ENCODE measurements at regions not wholly inside any gene's neighbourhood (a gene's known extent, or its start where the extent isn't known, plus 50 kb on each side); places are given as distances from the start of the nearest gene placed in this dataset.

DNA sequence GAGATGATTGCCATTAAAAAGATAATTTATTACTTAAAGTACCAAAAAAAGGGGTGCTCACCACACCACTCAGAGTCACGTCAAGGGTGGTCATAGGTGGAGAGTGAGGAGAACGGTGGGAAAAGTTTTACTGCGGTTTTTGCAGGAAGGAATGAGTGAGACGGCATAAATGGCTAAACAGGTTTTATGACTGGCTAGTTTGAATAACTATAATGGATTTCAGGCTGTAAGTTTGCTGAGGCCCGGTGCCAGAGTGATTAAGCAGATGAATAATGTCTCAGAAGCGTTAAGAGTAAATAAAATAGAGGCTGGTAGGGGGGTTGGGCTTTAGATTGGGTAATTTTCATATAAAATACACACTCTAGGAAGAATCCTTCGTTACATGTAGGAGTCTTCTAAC is 1337.8 kb downstream of the AMY1C start:
- BruUV-seq (replicated peaks), result no TSS peak
- in situ Hi-C loops (cut with HindIII; ENCODE audit: extremely low pct_ligation_motif_present, low pct_unique_long_range_greater_than_20kb) (no loop called here), intact Hi-C loops (cut with micrococcal nuclease; ENCODE audit: unreplicated experiment) (no loop called here)
- Histone ChIP-seq H2AFZ (ENCODE audit: low read length) (no peak overlapping the region), H3K9ac (ENCODE audit: insufficient read depth, low read depth, low read length) (no peak overlapping the region), H3K27me3 (ENCODE audit: control insufficient read depth in 1 of 2, insufficient read depth in 2 of 2, low read length in 2 of 2) (no peaks in the 10 kb centered on the region), H3K36me3 (replicated peaks in 1 of 2; ENCODE audit: control insufficient read depth in 1 of 2, insufficient read depth in 2 of 2, low read length in 2 of 2) (no peaks in the 10 kb centered on the region), H3K4me3 (replicated peaks in 1 of 3; ENCODE audit: insufficient read depth in 1 of 3, low read depth in 2 of 3, low read length in 3 of 3) (no peak overlapping the region), H4K20me1 (ENCODE audit: insufficient read depth, low read length) (no peaks in the 10 kb centered on the region), H3K9me3 (ENCODE audit: low read length) (no peaks in the 10 kb centered on the region), H3K27ac (ENCODE audit: extremely low read length, insufficient read depth, low read length) (no peak overlapping the region), H3K4me1 (ENCODE audit: insufficient read depth, low read length) (no peaks in the 10 kb centered on the region), H3K79me2 (ENCODE audit: insufficient read depth, low read length) (no peaks in the 10 kb centered on the region), H3K4me2 (ENCODE audit: low read depth, low read length) (no peak overlapping the region)
- CTCF ChIA-PET (ENCODE audit: low intra/inter-chr PET ratio, low total read pairs), result no interaction called here
- 4% methylated on average over 7 of the region's 7 CpGs for WGBS (ENCODE audit: low lambda C conversion rate)
- DNase-seq (ENCODE audit: low spot score), result no peak
- no peak for TF ChIP-seq ZNF546 (CRISPR knock-in tag; conservative IDR thresholded peaks at IDR 0.05)
- no peak for TF ChIP-seq CCAR2 (optimal IDR thresholded peaks at IDR 0.05; ENCODE audit: low read depth, low read length)
- no peak for TF ChIP-seq ZNF260 (CRISPR knock-in tag; IDR thresholded peaks at IDR 0.05; ENCODE audit: borderline replicate concordance, low read depth)
- TF ChIP-seq, protein P1, sequence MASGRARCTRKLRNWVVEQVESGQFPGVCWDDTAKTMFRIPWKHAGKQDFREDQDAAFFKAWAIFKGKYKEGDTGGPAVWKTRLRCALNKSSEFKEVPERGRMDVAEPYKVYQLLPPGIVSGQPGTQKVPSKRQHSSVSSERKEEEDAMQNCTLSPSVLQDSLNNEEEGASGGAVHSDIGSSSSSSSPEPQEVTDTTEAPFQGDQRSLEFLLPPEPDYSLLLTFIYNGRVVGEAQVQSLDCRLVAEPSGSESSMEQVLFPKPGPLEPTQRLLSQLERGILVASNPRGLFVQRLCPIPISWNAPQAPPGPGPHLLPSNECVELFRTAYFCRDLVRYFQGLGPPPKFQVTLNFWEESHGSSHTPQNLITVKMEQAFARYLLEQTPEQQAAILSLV (CRISPR knock-in tag; IDR thresholded peaks at IDR 0.05; ENCODE audit: borderline replicate concordance), result no peak
- no peak for TF ChIP-seq SMC3 (IDR thresholded peaks at IDR 0.05; ENCODE audit: low read length)
- no peak for TF ChIP-seq ESRRA (CRISPR knock-in tag; IDR thresholded peaks at IDR 0.05; ENCODE audit: low read depth)
- TF ChIP-seq HMGA1 (CRISPR knock-in tag; conservative IDR thresholded peaks at IDR 0.05), result no peak
- TF ChIP-seq MED1 (CRISPR knock-in tag; IDR thresholded peaks at IDR 0.05), result no peak
- TF ChIP-seq, protein P2, sequence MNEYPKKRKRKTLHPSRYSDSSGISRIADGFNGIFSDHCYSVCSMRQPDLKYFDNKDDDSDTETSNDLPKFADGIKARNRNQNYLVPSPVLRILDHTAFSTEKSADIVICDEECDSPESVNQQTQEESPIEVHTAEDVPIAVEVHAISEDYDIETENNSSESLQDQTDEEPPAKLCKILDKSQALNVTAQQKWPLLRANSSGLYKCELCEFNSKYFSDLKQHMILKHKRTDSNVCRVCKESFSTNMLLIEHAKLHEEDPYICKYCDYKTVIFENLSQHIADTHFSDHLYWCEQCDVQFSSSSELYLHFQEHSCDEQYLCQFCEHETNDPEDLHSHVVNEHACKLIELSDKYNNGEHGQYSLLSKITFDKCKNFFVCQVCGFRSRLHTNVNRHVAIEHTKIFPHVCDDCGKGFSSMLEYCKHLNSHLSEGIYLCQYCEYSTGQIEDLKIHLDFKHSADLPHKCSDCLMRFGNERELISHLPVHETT (CRISPR knock-in tag; conservative IDR thresholded peaks at IDR 0.05), result no peak
- TF ChIP-seq CHCHD3 (CRISPR knock-in tag; IDR thresholded peaks at IDR 0.05), result no peak
- no peak for TF ChIP-seq MIXL1 (CRISPR knock-in tag; IDR thresholded peaks at IDR 0.05)
- no peak for TF ChIP-seq STAG1 (CRISPR knock-in tag; IDR thresholded peaks at IDR 0.05)
- TF ChIP-seq MYNN (CRISPR knock-in tag; IDR thresholded peaks at IDR 0.05; ENCODE audit: low read depth), result no peak
- FAIRE-seq, result no peak
- no peak for ATAC-seq
- POLR2A ChIA-PET, result no interaction called here
